ENCODE measurements at regions not wholly inside any gene's neighbourhood (a gene's known extent, or its start where the extent isn't known, plus 50 kb on each side); places are given as distances from the start of the nearest gene placed in this dataset.

DNA sequence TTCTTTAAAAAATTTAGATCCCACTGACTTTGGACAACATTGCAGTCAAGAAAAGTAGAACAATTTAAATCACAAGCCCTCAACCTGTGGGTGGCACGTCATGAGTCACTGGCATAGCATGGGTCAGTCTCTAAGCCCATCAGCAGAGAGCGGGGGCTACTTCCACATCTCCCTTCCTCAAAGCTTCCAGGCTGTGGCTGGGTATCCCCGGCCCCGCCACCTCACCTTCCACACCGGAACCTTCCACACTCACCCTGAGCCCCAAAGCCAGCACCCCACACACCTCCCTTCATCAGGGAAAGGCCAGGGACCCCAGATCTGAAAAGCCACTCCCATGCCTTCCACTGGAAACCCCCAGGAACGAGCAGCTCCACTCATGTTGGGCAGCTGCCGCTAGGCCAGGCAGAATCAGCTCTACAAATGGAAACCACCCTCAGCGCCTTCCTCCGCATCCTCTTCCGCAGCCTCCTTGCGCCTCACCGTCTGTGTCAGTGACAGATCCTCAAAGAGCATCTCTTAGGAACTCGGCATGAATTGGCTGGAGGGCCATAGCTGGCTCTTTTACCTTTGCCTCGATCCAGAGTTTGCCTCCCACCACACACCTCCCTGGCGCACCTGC, 156.5 kb downstream of the ERCC6L2 start:
- H3K27me3 ChIP-seq (ENCODE audit: control insufficient read depth in 3 of 3, insufficient read depth in 3 of 3, low read length in 3 of 3): peaks cover 0 to 17% (median 0%) of the 10 kb centered on the region in 3 donors
- no peak for DNase-seq
- peaks cover 0 to 12% (median 0%) of the 10 kb centered on the region in 3 donors for H3K4me1 ChIP-seq (ENCODE audit: control insufficient read depth in 3 of 3, insufficient read depth in 2 of 3, low read depth in 1 of 3, low read length in 2 of 3)
- H3K9me3 ChIP-seq (ENCODE audit: control insufficient read depth in 2 of 2, insufficient read depth in 1 of 2, low read depth in 1 of 2, low read length in 1 of 2): peaks cover 0 to 13% of the 10 kb centered on the region in 2 donors
- 84 to 94% (median 91%) methylated on average over 15 of the region's 15 CpGs for WGBS, 3 donors
- no peak for FAIRE-seq
- H3K4me3 ChIP-seq (ENCODE audit: low read depth in 1 of 3, low read length in 3 of 3): no peak overlapping the region
- no peak overlapping the region for H3K27ac ChIP-seq (ENCODE audit: low read depth in 1 of 3, low read length in 2 of 3)
- no peaks in the 10 kb centered on the region for H3K36me3 ChIP-seq (ENCODE audit: control insufficient read depth in 3 of 3, insufficient read depth in 2 of 3, low read depth in 1 of 3, low read length in 3 of 3)

- Histone ChIP-seq H3K4me1 (ENCODE audit: control insufficient read depth in 3 of 3, insufficient read depth in 2 of 3, low read depth in 1 of 3, low read length in 2 of 3) (peaks cover 0 to 13% (median 0%) of the 10 kb centered on the region in 3 donors), H3K27me3 (ENCODE audit: control insufficient read depth in 3 of 3, insufficient read depth in 3 of 3, low read length in 3 of 3) (peaks cover 0 to 23% (median 0%) of the 10 kb centered on the region in 3 donors), H3K27ac (ENCODE audit: low read depth in 1 of 3, low read length in 2 of 3) (no peak overlapping the region), H3K9me3 (ENCODE audit: control insufficient read depth in 2 of 2, insufficient read depth in 1 of 2, low read depth in 1 of 2, low read length in 1 of 2) (peaks cover 0 to 12% of the 10 kb centered on the region in 2 donors), H3K4me3 (ENCODE audit: low read depth in 1 of 3, low read length in 3 of 3) (no peak overlapping the region), H3K36me3 (ENCODE audit: control insufficient read depth in 3 of 3, insufficient read depth in 2 of 3, low read depth in 1 of 3, low read length in 3 of 3) (no peaks in the 10 kb centered on the region)
- 55 to 63% (median 62%) methylated on average over 6 of the region's 6 CpGs for WGBS, 3 donors
- FAIRE-seq (no peak), DNase-seq (no peak)
Measured at GRCh38 chr9:96031366-96031824, 155.9 kb downstream of the ERCC6L2 start.

DNA sequence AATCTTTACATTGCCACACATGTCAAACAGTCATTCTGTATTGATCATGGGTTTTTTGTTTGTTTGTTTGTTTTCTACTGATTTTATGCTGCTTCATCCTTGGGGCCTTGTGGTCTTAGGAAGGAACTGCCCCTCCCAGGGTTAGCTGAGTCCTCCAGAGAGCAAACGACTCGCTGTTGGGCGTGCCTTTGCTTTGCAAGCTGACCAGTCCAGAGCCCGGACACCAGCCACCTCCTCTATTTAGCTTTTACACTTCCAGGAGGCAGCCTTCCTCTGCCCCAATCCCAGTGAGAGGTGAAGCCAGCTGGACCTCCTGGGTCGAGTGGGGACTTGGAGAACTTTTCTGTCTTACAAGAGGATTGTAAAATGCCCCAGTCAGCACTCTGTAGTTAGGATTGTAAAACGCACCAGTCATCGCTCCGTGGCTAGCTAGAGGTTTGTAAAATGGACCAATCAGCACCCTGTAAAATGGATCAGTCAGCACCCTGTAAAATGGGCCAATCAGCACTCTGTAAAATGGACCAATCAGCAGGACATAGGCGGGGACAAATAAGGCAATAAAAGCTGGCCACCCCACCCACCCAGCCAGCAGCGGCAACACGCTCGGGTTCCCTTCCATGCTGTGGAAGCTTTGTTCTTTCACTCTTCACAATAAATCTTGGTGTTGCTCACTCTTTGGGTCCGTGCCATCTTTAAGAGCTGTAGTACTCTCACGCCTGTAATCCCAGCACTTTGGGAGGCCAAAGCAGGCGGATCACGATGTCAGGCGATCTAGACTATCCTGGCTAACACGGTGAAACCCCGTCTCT, 154.4 kb downstream of the ERCC6L2 start:
- peaks cover 0 to 3% of the 10 kb centered on the region in 2 donors for H3K9me3 ChIP-seq (ENCODE audit: control insufficient read depth in 2 of 2, insufficient read depth in 1 of 2, low read depth in 1 of 2, low read length in 1 of 2)
- no peak overlapping the region for H3K27ac ChIP-seq (ENCODE audit: low read depth in 1 of 3, low read length in 2 of 3)
- DNase-seq (no peak), FAIRE-seq (no peak)
- H3K36me3 ChIP-seq (ENCODE audit: control insufficient read depth in 3 of 3, insufficient read depth in 2 of 3, low read depth in 1 of 3, low read length in 3 of 3): no peaks in the 10 kb centered on the region
- peaks cover 0 to 13% (median 0%) of the 10 kb centered on the region in 3 donors for H3K4me1 ChIP-seq (ENCODE audit: control insufficient read depth in 3 of 3, insufficient read depth in 2 of 3, low read depth in 1 of 3, low read length in 2 of 3)
- no peak overlapping the region for H3K4me3 ChIP-seq (ENCODE audit: low read depth in 1 of 3, low read length in 3 of 3)
- 85 to 88% (median 85%) methylated on average over 19 of the region's 19 CpGs for WGBS, 3 donors
- peaks cover 0 to 36% (median 0%) of the 10 kb centered on the region in 3 donors for H3K27me3 ChIP-seq (ENCODE audit: control insufficient read depth in 3 of 3, insufficient read depth in 3 of 3, low read length in 3 of 3)

- DNase-seq: peak in 1 of 2 donors; percentile 42
- H3K36me3 ChIP-seq (ENCODE audit: control insufficient read depth in 3 of 3, insufficient read depth in 2 of 3, low read depth in 1 of 3, low read length in 3 of 3): no peaks in the 10 kb centered on the region
- peak overlapping the region in 2 of 3 donors; percentile 19 to 32 for H3K4me3 ChIP-seq (ENCODE audit: low read depth in 1 of 3, low read length in 3 of 3)
- H3K27ac ChIP-seq (ENCODE audit: low read depth in 1 of 3, low read length in 2 of 3): peak overlapping the region in 1 of 3 donors; percentile 47
- H3K27me3 ChIP-seq (ENCODE audit: control insufficient read depth in 3 of 3, insufficient read depth in 3 of 3, low read length in 3 of 3): peaks cover 0 to 60% (median 5%) of the 10 kb centered on the region in 3 donors
- peaks cover 0 to 19% (median 0%) of the 10 kb centered on the region in 3 donors for H3K4me1 ChIP-seq (ENCODE audit: control insufficient read depth in 3 of 3, insufficient read depth in 2 of 3, low read depth in 1 of 3, low read length in 2 of 3)
- 21 to 31% (median 26%) methylated on average over 61 to 72 of the region's 72 CpGs for WGBS, 3 donors
- H3K9me3 ChIP-seq (ENCODE audit: control insufficient read depth in 2 of 2, insufficient read depth in 1 of 2, low read depth in 1 of 2, low read length in 1 of 2): peaks cover 0 to 3% of the 10 kb centered on the region in 2 donors
- no peak for FAIRE-seq
Measured at GRCh38 chr9:96027251-96028131, 152.0 kb downstream of the ERCC6L2 start.

DNA sequence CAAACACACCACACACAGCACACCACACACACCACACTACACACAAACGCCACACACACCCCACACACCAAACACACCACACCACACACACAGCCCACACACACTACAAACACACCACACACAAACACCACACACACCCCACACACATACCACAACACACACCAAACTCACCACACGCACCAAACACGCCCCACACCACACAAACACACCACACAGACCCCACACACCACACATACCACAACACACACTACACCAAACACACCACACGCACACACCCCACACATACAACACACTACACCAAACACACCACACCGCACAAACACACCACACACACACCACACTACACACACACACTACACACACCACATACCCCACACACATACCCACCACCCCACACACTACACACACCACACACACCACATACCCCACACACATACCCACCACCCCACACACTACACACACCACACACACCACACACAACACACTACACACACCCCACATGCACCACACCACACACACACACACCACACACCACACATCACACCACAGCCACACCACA, 151.2 kb downstream of the ERCC6L2 start:
- no peaks in the 10 kb centered on the region for H3K36me3 ChIP-seq (ENCODE audit: control insufficient read depth in 3 of 3, insufficient read depth in 2 of 3, low read depth in 1 of 3, low read length in 3 of 3)
- DNase-seq: no peak
- peaks cover 0 to 68% (median 8%) of the 10 kb centered on the region in 3 donors for H3K27me3 ChIP-seq (ENCODE audit: control insufficient read depth in 3 of 3, insufficient read depth in 3 of 3, low read length in 3 of 3)
- peak overlapping the region in 1 of 3 donors; percentile 47 for H3K27ac ChIP-seq (ENCODE audit: low read depth in 1 of 3, low read length in 2 of 3)
- no peak overlapping the region for H3K4me3 ChIP-seq (ENCODE audit: low read depth in 1 of 3, low read length in 3 of 3)
- 89 to 95% (median 93%) methylated on average over 5 of the region's 5 CpGs for WGBS, 3 donors
- H3K4me1 ChIP-seq (ENCODE audit: control insufficient read depth in 3 of 3, insufficient read depth in 2 of 3, low read depth in 1 of 3, low read length in 2 of 3): peaks cover 0 to 25% (median 0%) of the 10 kb centered on the region in 3 donors
- no peak for FAIRE-seq
- peaks cover 0 to 3% of the 10 kb centered on the region in 2 donors for H3K9me3 ChIP-seq (ENCODE audit: control insufficient read depth in 2 of 2, insufficient read depth in 1 of 2, low read depth in 1 of 2, low read length in 1 of 2)

GRCh38 chr9:96025995-96026602, 150.6 kb downstream of the ERCC6L2 start:
- H3K36me3 ChIP-seq (ENCODE audit: control insufficient read depth in 3 of 3, insufficient read depth in 2 of 3, low read depth in 1 of 3, low read length in 3 of 3): no peaks in the 10 kb centered on the region
- H3K4me3 ChIP-seq (ENCODE audit: low read depth in 1 of 3, low read length in 3 of 3): no peak overlapping the region
- H3K9me3 ChIP-seq (ENCODE audit: control insufficient read depth in 2 of 2, insufficient read depth in 1 of 2, low read depth in 1 of 2, low read length in 1 of 2): peaks cover 0 to 3% of the 10 kb centered on the region in 2 donors
- peaks cover 0 to 20% (median 0%) of the 10 kb centered on the region in 3 donors for H3K4me1 ChIP-seq (ENCODE audit: control insufficient read depth in 3 of 3, insufficient read depth in 2 of 3, low read depth in 1 of 3, low read length in 2 of 3)
- 66 to 72% (median 70%) methylated on average over 26 to 36 of the region's 36 CpGs for WGBS, 3 donors
- DNase-seq (peak in 1 of 2 donors; percentile 49), FAIRE-seq (no peak)
- H3K27ac ChIP-seq (ENCODE audit: low read depth in 1 of 3, low read length in 2 of 3): no peak overlapping the region
- H3K27me3 ChIP-seq (ENCODE audit: control insufficient read depth in 3 of 3, insufficient read depth in 3 of 3, low read length in 3 of 3): peaks cover 0 to 72% (median 10%) of the 10 kb centered on the region in 3 donors

DNA sequence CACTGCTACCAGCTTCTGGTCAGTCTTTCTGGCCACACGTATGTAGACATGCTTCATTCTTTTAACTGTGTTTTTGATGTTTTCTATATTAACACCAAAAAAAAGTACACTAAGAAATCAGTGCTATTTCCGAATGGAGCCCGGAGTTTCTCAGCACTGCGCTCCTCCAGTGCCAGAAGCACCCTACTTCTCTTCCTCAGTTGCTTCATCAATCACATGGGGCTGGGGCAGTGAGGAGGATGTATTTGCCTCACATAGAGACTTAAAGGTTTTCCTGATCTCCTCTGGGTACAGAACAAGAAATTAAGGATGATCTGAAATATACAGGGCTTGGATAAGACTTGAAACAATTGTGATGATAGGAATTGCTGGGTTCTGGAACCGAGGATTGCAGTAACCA, 148.0 kb downstream of the ERCC6L2 start:
- no peak overlapping the region for H3K27ac ChIP-seq (ENCODE audit: low read depth in 1 of 3, low read length in 2 of 3)
- peaks cover 0 to 84% (median 10%) of the 10 kb centered on the region in 3 donors for H3K27me3 ChIP-seq (ENCODE audit: control insufficient read depth in 3 of 3, insufficient read depth in 3 of 3, low read length in 3 of 3)
- 81 to 83% (median 83%) methylated on average over 5 of the region's 5 CpGs for WGBS, 3 donors
- H3K4me3 ChIP-seq (ENCODE audit: low read depth in 1 of 3, low read length in 3 of 3): no peak overlapping the region
- no peaks in the 10 kb centered on the region for H3K9me3 ChIP-seq (ENCODE audit: control insufficient read depth in 2 of 2, insufficient read depth in 1 of 2, low read depth in 1 of 2, low read length in 1 of 2)
- peaks cover 0 to 25% (median 0%) of the 10 kb centered on the region in 3 donors for H3K4me1 ChIP-seq (ENCODE audit: control insufficient read depth in 3 of 3, insufficient read depth in 2 of 3, low read depth in 1 of 3, low read length in 2 of 3)
- DNase-seq: no peak
- H3K36me3 ChIP-seq (ENCODE audit: control insufficient read depth in 3 of 3, insufficient read depth in 2 of 3, low read depth in 1 of 3, low read length in 3 of 3): no peaks in the 10 kb centered on the region
- FAIRE-seq: no peak

All from small intestine (tissue), 7 donors.